Parathyroid adenoma (tissue), 2 donors: ENCODE measurements at regions not wholly inside any gene's neighbourhood (a gene's known extent, or its start where the extent isn't known, plus 50 kb on each side); places are given as distances from the start of the nearest gene placed in this dataset.

ENCODE experiments used
- H2AFZ ChIP-seq: fragments of 300-600 bp; sonication (generic); one replicate; pipeline ENCODE4 v1.7.0; 2017; ENCODE audit warnings: antibody characterized with exemption, mild to moderate bottlenecking
- H3K27ac ChIP-seq: fragments of 300-600 bp; sonication (generic); one replicate; pipeline ENCODE4 v1.7.0; 2017
- H3K27me3 ChIP-seq: fragments of 300-600 bp; sonication (generic); one replicate; pipeline ENCODE4 v1.7.0; 2017; ENCODE audit warnings: low read length; ENCODE audit not compliant: control insufficient read depth, insufficient read depth
- H3K36me3 ChIP-seq: fragments of 300-600 bp; sonication (generic); one replicate; pipeline ENCODE4 v1.7.0; 2017; ENCODE audit warnings: low read length; ENCODE audit not compliant: control insufficient read depth, insufficient read depth
- H3K4me1 ChIP-seq: fragments of 300-600 bp; sonication (generic); one replicate; pipeline ENCODE4 v1.7.0; 2017; ENCODE audit warnings: control low read depth
- H3K4me2 ChIP-seq: fragments of 300-600 bp; sonication (generic); one replicate; pipeline ENCODE4 v1.7.0; 2017; ENCODE audit warnings: low read length
- H3K4me3 ChIP-seq: fragments of 300-600 bp; sonication (generic); one replicate; pipeline ENCODE4 v1.7.0; 2017; ENCODE audit warnings: low read depth, low read length
- H3K79me2 ChIP-seq: fragments of 300-600 bp; sonication (generic); one replicate; pipeline ENCODE4 v1.7.0; 2017; ENCODE audit warnings: control low read depth
- H3K9ac ChIP-seq: fragments of 300-600 bp; sonication (generic); one replicate; pipeline ENCODE4 v1.7.0; 2017; ENCODE audit warnings: mild to moderate bottlenecking
- H3K9me3 ChIP-seq: fragments of 300-600 bp; sonication (generic); one replicate; pipeline ENCODE4 v1.7.0; 2017; ENCODE audit warnings: low read length; ENCODE audit not compliant: control insufficient read depth
- CTCF ChIP-seq: fragments of 300-600 bp; sonication (generic); IDR thresholded peaks from one replicate; pipeline ENCODE4 v1.7.0; 2017; ENCODE audit warnings: antibody characterized with exemption, mild to moderate bottlenecking
- donor health status: primary hyperparathyroidism.

GRCh38 chr2:20120569-20121416, 69.4 kb upstream of the LAPTM4A start:
- H3K4me3 ChIP-seq: no peak overlapping the region
- no peak overlapping the region for H3K9ac ChIP-seq
- H3K9me3 ChIP-seq: no peaks in the 10 kb centered on the region
- no peak overlapping the region for H3K27ac ChIP-seq
- H3K27me3 ChIP-seq: no peaks in the 10 kb centered on the region
- H3K4me2 ChIP-seq: no peak overlapping the region
- TF ChIP-seq CTCF: no peak
- H2AFZ ChIP-seq: no peak overlapping the region
- H3K36me3 ChIP-seq: no peaks in the 10 kb centered on the region
- no peaks in the 10 kb centered on the region for H3K4me1 ChIP-seq
- H3K79me2 ChIP-seq: no peaks in the 10 kb centered on the region

DNA sequence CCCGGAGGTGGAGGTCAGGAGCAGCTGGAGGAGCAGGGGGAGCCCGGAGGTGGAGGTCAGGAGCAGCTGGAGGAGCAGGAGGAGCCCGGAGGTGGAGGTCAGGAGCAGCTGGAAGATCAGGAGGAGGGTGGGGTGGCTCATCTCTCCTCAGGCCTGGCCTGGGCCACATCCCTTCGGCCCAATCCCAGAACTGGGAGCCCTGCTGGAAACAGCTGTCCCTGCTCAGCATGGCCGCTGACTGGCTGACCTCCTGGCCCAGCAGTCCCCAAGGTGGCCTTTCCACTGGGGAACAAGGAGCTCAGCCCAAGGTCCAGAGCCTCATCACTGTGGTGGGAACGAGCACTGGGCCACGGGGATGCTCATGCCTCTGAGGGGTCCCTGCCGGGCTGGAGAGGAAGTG, 66.6 kb upstream of the LAPTM4A start:
- H3K79me2 ChIP-seq: no peaks in the 10 kb centered on the region
- no peak for TF ChIP-seq CTCF
- H3K36me3 ChIP-seq: no peaks in the 10 kb centered on the region
- H2AFZ ChIP-seq: no peak overlapping the region
- no peaks in the 10 kb centered on the region for H3K4me1 ChIP-seq
- no peaks in the 10 kb centered on the region for H3K9me3 ChIP-seq
- no peak overlapping the region for H3K4me3 ChIP-seq
- no peak overlapping the region for H3K4me2 ChIP-seq
- no peaks in the 10 kb centered on the region for H3K27me3 ChIP-seq
- H3K9ac ChIP-seq: no peak overlapping the region
- no peak overlapping the region for H3K27ac ChIP-seq

GRCh38 chr2:20115902-20116301, 64.5 kb upstream of the LAPTM4A start:
- TF ChIP-seq CTCF: no peak
- Histone ChIP-seq H3K27me3 (no peaks in the 10 kb centered on the region), H3K79me2 (no peaks in the 10 kb centered on the region), H3K9me3 (no peaks in the 10 kb centered on the region), H3K4me1 (no peaks in the 10 kb centered on the region), H3K4me3 (no peak overlapping the region), H3K36me3 (no peaks in the 10 kb centered on the region), H2AFZ (no peak overlapping the region), H3K27ac (no peak overlapping the region), H3K4me2 (no peak overlapping the region), H3K9ac (no peak overlapping the region)

- H3K27ac ChIP-seq: no peak overlapping the region
- H3K36me3 ChIP-seq: no peaks in the 10 kb centered on the region
- no peaks in the 10 kb centered on the region for H3K27me3 ChIP-seq
- no peak for TF ChIP-seq CTCF
- H3K9me3 ChIP-seq: no peaks in the 10 kb centered on the region
- no peak overlapping the region for H3K9ac ChIP-seq
- H3K4me1 ChIP-seq: no peaks in the 10 kb centered on the region
- H3K79me2 ChIP-seq: no peaks in the 10 kb centered on the region
- no peak overlapping the region for H3K4me2 ChIP-seq
- no peak overlapping the region for H3K4me3 ChIP-seq
- no peak overlapping the region for H2AFZ ChIP-seq
These were observed 63.9 kb upstream of the LAPTM4A start for GRCh38 chr2:20115374-20115773.
